ENCODE measurements at regions not wholly inside any gene's neighbourhood (a gene's known extent, or its start where the extent isn't known, plus 50 kb on each side); places are given as distances from the start of the nearest gene placed in this dataset.
A peak's percentile ranks its signal among the peaks of the same experiment; 100 is the strongest.
"Not testable (repeated sequence)": the region's sequence is repeated elsewhere in the genome, so short reads cannot be mapped to it uniquely, and the experiment has no call there.

DNA sequence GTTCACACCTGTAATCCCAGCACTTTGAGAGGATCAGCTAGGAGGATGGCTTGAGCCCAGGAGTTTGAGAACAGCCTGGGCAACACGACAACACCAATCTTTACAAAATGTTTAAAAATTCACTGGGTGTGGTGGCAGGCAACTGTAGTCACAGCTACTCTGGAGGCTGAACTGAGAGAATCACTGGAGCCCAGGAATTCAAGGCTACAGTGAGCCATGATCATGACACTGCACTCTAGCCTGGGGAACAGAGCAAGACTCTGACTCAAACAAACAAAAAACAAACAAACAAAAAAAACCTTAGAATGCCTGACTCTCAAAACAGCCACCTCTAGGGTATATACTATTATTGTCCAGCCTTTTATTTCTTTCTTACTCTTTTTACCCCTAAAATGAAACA, 56.5 kb upstream of the PAPSS2 start:
- DNase-seq, result no peak

GRCh38 chr10:87603769-87604168, 55.9 kb upstream of the PAPSS2 start:
- DNase-seq, result no peak

- peak; percentile 81 for DNase-seq
These were observed 53.9 kb upstream of the PAPSS2 start for GRCh38 chr10:87605628-87606251.

GRCh38 chr10:87608756-87609155, 50.9 kb upstream of the PAPSS2 start:
- DNase-seq, result peak; percentile 89

- DNase-seq, result not testable (repeated sequence)
These were observed 50.1 kb upstream of the PAPSS2 start for GRCh38 chr10:87609563-87609962.

All from NCI-H69 (cell line).